ENCODE measurements at regions not wholly inside any gene's neighbourhood (a gene's known extent, or its start where the extent isn't known, plus 50 kb on each side); places are given as distances from the start of the nearest gene placed in this dataset.

DNA sequence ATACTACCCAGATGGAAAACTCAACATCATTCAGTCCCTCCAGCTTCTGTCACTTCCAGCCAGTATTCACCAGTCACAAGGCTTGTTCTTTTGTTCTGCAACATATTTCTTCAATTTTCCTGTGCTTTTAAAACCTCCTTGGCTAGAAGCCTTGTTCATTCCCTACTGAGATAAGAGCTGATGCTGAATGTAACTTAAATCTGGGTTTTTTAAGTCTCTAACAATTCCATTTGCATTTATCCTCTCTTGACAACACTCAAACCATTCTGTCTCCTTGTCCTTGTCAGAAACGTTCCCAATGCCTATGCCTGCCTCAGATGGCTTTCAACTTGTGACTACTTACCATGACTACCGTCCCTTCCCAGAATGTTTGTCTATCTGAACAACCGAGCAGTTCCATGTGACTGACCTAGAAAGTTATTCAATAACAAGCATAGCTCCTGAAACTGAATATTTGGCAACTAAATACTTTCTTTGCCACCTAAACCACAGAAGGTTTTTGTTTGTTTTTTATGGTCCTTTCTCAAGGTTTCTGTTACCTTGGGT is 682.9 kb upstream of the GALNTL6 start:
- no peak for DNase-seq

DNA sequence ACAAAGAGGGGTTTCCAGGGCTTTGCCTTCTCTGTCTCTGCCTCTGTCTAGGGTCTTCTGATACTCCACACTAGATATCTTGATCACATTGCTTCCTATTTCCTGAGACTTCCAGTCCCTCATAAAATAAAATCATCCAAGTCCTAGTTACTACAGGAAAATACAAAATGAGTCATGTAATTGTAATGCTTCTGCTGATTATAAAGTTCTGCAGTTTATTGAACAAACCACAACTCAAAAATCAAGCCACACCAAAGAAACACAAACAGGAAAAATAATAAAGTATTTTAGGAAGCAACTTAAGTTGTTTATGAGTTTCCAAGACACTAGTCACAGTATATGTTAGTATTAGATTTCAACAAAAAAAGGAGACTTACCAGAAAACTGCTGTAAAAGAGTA is 695.1 kb upstream of the GALNTL6 start:
- no peak for DNase-seq

DNA sequence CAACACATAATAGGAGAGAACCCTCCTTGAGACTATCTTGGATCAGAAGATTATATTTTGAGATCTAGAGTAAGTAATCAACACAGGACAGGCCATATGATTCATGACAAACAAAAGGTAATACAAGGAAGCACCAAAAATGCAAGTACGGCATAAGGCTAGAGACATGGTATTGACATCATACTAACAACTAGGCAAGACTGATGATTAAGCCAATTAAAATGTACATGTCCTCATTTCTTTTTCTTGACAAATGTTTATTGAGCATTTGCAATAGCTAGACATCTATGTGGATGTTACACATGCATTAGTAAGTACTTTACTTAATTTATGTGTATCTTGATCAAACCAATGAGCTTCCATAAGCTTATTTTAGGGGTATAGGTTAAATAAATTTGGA is 695.7 kb upstream of the GALNTL6 start:
- no peak for DNase-seq

DNA sequence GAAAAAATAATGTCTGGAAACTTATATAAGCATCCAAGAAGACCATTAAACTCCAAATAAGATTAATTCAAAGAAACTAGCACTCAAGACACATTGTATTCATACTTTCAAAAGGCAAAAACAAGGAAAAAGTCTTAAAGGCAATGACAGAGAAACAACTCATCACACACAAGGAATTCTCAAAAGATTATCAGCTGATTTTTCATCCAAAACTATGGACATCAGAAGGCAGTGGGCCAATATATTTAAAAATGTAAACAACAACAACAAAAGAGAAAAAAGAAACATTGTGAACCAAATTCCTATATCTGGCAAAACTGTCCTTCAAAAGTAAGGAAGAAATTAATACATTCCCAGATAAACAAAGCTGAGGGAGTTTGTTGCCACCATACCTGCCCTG is 711.4 kb upstream of the GALNTL6 start:
- DNase-seq: no peak

DNA sequence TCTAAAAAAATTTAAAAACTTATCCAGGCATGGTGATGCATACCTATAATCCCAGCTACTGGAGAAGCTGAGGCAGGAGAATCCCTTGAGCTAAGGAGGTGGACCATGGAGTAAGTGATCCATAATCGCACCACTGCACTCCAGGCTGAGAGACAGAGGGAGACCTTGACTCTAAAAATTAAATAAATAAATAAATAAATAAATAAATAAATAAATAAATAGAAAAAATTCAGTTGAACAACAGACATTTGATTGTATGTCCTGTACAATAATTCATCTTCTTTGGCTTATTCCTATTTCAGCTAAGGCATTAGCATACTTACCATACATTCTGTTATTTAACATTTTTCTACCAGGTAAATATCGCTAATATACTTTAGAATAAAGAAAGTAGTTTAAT is 726.1 kb upstream of the GALNTL6 start:
- no peak for DNase-seq

DNA sequence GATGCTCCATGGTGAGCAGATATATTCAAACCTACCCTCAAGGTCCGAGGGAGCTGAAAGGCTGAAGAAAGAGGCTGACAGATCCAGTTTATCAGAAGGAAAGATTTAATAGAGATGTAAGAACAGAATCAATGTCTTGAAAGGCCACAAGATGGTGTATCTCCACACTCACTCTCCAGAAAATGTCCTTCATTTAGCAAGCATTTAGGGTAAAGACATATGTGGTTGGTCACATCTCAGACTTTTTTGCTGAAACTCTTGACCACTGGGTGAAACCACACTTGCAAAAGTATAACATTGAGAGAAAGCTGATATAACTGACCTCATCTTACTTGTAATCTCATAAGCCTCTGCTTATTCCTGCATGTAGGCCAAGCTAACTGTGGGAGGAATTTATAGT is 745.8 kb upstream of the GALNTL6 start:
- DNase-seq: no peak

DNA sequence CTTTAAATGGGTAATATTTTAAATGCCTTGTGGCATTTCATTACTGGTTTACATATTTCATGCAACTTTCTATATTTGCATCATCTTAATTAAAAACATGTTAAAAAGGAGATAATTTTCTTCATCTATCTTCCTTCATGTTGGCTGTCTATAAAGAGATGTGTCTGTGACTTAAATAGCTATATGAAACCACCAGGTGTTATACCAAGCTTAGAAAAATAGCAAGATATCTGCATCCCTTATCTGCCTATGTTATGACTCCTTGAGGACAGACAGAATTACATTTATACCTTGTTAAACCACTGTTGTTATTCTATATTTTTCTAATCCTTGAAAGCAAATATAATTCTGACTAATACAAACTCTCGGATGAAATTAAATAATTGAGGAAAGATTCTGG is 763.8 kb upstream of the GALNTL6 start:
- DNase-seq: no peak

DNA sequence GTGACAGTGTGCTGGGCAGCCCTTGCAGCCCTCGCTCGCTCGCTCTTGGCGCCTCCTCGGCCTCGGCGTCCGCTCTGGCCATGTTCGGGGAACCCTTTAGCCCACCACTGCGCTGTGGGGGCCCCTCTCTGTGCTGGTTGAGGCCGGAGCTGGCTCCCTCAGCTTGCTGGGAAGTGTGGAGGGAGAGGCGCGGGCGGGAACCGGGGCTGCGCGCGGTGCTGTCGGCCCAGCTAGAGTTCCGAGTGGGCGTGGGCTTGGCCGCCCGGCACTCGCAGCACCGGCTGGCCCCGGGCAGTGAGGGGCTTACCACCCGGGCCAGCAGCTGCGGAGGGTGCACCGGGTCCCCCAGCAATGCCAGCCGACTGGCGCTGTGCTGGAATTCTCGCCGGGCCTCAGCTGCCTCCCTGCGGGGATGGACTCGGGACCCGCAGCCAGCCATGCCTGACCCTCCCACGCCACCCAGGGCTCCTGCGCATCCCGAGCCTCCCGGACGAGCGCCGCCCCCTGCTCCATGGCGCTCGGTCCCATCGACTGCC is 770.1 kb upstream of the GALNTL6 start:
- no peak for DNase-seq

DNA sequence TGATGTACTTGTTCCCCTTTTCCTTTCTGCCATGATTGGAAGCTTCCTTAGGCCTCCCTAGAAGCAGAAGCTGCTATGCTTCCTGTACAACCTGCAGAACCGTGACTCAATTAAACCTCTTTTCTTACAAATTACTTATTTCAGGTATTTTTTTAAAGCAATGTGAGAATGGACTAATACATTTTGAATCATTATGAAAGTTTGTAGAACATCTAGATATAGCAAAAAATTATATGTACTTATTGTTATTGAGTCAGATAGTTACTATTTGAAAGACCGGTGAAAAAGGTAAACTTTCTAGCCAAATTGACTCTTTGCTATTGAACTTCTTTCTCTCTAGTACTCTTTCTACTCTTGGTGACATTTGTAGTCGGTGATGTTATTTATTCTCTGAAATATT is 777.3 kb upstream of the GALNTL6 start:
- no peak for DNase-seq

DNA sequence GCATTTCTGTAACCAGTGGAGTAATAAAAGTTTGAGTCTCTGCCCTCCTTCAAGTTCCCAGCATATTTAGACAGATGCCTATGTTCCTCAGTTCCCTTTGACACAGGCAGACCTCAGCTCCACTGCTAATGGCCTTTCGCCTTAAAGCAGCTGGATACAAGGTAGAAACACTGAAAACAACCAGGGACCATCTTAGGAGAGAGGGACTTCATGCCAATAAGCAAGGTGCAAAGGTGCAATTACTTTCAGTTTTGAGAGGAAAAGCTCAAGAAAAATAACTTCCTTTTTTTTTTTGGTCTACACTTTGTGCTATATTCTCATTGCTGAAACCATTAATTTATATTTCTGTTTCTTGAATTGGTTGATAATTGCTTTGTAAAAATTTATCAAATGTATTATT is 781.9 kb upstream of the GALNTL6 start:
- DNase-seq: no peak

DNA sequence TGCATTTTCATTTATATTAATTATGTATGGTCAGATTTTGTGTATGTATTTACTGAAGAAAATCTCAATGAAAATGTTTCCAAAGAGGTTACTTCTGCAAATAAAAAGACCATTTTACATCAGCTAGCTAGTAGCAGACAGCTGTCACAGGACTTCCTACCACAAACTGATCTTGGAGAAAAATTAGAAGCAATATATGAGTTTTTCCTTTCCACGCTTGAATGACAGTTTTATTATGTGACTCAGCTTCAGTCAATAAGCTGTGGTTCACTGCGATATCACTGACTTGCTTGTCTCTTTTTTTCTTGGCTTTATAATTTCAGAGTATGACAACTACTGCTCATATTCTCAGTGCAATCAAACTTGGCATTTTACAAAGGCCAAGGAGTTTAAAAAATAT is 787.4 kb upstream of the GALNTL6 start:
- peak; percentile 65 for DNase-seq

DNA sequence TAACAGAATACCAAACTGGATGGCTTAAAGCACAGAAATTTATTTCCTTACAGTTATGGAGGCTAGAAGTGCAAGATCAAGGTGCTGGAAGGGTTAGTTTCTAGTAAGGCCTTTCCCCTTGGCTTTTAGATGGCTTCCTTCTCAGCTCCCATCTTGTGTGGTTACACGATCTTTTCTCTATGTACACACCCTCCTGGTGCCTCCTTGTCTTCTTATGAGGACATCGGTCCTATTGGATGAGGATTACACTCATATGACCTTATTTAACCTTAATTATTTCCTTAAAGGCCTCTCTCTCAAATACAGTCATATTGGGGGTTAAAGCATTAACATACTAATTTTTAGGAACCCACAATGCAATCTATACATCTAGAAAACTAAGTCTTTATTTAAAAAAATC is 787.9 kb upstream of the GALNTL6 start:
- DNase-seq: no peak

DNA sequence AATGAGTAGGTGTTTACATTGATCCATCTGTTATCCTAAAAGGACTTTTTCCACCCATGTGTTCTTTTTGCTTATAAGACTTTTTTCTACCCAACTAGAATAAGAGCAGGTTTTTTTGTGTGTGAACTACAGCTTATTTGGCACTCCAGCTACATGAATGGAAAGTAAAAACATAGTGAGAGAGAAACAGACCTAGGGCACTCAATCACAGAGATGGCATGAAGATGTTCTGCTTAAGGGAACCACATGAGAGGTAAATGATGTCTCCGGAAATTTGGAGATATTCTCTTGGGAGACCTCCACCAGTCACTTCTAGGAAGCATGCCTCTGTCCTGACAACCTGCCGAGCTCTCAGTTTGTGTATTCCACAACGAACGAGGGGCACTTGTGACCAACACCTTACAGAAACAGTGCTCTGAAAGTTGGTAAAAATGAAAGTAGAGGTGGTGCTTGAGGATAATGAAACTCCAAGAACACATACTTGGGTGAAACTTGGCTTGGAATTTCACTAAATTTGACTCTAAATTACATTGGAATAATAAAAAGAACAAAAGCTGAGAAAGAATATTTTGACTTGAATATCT is 788.4 kb upstream of the GALNTL6 start:
- no peak for DNase-seq

DNA sequence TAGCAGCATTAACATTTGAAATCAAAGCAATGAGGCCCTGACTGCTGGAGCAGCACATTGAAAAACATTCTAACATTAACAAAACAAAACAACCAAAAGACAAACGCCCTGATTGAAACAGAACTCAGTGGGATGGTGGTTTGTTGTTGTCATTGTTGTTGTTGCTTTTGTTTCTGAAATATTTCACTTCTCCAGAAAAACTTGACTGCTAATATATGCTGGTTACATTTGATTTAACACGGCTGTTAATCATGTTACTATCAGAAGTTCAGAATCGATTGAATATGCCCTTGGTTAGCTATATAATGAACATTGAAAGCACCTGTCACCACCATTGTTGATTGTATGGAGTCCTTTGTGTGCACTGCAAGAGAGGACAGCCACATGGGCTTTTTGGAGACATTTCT is 790.4 kb upstream of the GALNTL6 start:
- DNase-seq: no peak

DNA sequence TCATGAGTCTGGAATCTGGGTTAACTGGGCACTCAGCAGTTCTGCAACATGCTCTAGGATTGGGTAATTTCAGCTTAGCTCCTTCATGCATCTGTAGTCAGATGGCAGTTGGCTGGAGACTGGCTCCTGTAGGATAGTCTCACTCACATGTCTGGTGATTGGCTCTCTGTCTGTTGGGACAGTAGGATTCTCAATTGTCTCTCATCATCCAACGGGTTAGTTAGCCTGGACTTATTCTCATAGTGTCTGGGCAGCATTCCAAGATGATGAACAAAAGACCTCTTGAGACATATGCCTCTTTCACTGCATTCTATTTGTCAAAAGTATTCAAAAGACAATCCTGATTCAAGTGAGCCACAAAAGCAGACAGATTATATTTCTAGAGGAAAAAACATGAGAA is 795.6 kb upstream of the GALNTL6 start:
- no peak for DNase-seq

DNA sequence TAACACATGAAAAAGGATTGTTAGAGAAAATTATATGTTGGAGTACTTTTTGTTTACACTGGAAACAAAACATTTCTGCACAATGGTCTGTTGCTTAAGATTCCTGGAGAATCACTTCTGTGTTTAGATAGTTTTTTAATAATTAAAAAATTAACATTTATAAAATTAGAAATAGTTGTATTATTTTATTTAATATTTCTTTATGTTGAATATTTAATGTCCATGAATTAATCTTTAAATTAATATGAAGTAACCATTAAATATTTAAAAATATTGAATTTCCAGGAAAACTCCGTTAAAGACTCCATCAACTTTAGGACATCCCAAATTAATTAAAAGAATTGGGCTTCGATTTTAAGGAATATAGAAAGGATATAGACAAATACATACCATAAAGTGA is 797.1 kb upstream of the GALNTL6 start:
- no peak for DNase-seq

DNA sequence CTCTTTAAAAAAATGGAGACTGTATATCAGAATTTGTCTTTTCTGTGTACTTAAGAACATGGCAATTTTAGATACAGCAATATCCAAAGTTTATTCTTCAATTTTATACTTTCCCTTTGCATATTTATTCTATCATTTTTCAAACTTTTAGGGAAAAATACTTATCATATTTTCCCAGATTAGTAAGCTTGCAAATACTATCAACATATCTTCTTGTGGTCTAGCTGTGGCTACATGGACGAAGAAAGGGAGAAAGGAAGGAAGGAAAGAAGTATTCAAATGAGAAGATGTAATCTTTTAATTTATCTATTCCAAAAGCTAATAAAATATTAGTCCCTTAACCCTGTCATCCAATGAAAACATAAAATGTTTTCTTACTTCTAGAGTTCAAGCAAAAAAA is 797.8 kb upstream of the GALNTL6 start:
- no peak for DNase-seq

DNA sequence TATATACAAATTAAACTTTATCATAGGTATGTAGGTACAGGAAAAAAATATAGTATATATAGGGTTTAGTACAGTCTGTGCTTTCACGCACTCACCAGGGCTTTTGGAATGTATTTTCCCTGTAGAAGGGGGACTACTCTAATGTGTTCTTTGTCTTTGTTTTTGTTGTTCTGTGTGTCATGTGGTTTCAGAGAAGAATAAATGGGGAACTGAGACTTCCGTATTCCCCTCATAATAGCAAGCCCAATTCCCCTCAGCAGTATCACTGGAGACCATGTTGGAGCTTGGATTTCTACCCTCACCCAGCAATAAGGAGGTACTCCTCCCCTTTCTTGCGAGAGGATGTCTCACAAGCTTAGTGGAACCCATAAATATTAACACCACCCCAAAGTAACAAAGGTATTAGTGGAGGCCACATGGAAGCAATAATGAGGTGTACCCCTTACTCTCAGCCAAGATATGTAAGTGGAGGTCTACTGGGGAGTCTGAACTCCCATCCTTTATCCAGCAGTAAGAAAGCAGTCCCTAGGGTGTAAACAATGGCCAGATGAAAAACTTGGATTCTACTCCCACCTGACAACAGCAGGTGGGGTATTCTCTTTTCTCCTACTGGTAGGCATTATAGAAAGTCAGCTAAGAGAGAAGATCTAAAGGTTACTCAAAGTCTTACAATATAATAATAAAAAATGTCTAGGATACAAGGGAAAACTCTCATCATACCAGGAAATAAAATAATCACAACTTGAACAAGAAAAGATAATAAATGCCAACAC is 805.4 kb upstream of the GALNTL6 start:
- DNase-seq: no peak

DNA sequence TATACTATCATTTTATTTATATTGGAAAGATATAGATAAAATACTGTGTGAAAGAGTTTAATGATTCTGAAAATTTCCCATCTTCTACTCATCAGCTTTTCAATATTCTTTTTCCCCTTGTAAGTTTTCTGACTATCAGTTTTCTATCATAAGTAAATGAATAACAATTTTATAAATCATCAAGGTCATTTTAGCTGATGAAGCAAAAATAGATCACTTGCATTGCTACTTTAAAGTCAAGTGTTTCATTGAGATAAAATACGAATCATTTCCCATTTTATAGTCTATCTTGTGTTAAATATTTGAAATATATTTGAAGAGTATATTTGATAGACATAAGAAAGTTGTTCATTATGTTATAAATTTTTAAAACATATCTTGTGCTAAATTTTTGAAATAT is 811.0 kb upstream of the GALNTL6 start:
- no peak for DNase-seq

DNA sequence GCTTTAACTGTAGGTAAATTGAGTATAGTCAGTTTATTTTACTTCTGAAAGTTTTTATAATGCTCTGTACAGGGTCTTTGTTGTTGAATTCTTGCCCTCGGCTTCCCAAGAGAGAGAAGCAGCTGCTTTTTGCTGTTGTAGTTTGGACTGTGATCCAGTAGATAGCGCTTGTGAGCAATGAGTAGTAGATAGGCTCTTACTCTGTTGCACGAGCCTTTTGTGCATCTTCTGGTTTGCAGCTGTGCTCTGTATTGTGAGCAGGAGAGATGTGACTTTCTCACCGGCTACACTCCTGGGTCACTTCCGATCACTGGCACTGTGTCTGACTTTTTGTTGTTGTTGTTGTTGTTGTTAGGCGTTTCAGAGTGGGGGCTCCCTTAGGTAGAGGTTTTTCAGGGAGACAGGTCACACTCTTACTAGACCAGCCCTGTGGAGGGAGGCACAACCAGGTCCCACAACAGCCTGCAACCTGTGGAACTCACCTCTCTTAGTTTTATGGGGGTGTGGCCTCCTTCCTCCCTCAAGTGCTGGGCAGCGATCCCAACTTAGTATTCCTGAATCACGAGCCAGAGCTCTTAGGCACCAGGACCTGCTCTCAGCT is 822.1 kb upstream of the GALNTL6 start:
- no peak for DNase-seq

DNA sequence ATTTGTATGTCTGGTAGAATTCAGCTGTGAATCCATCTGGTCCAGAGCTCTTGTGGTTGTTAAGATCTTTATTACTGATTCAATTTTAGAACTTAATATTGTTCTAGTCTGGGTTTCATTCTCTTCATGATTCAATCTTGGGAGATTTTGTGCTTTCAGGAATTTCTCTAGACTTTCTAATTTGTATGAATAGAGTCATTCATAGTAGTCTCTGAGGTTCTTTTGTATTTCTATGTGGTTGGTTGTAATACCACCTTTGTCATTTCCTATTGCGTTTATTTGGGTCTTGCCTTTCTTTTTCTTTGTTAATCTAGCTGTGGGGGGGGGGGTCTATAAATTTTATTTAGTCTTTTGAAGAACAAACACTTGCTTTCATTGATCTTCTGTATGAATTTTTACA is 824.8 kb upstream of the GALNTL6 start:
- no peak for DNase-seq

DNA sequence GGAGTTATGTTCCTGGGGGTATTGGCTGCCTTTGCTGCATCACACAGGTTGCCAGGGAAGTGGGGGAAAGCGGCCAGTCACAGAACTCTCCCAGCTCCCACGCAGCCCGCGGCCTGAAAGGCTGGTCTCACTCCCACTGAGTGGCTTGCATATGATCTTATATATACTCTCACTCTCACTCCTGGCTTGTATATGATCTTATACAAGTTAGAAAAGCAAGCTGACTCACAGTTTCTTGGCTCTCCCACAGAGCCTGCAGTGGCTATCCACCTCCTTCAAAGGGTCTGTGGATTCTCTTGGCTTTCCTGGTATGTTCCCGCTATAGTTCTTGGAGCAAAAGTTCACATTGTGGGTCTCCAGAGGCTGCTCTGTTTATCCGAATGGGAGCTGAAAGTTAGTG is 833.5 kb upstream of the GALNTL6 start:
- no peak for DNase-seq

DNA sequence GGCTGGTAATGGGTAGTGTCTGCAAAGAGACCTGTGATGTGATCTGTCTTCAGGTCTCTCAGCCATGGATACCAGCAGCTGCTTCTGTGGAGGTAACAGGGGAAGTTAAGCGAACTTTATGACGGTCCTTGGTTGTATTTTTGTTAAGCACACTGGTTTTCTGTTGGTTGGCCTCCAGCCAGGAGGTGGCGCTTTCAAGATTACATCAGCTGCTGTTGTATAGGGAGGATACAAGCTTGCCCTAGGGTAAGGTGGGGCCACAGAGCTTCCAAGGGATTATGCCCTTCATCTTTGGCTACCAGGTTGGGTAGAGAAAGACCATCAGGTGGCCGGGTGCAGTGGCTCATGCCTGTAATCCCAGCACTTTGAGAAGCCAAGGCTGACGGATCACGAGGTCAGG is 834.2 kb upstream of the GALNTL6 start:
- DNase-seq: no peak

DNA sequence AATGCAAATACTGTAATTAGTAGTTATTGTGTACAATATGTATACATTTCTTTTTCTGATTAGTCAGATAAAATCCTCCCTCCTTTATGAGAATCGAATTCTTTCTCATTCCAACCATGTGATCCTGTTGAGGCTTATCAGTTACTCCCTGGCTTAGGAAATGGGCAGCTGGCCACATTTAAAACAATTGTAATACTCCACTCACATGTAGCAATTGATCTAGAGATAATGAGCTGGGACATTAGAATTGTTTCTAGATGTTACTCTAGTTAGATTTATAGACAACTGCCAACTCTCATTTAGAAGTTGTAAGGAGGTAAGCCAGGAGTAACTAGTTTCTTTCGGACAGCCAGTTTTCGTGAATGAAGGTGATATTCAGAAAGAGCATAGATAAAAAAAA is 859.3 kb upstream of the AADAT start:
- no peak for DNase-seq
